A549 (cell line): ENCODE measurements at regions not wholly inside any gene's neighbourhood (a gene's known extent, or its start where the extent isn't known, plus 50 kb on each side); places are given as distances from the start of the nearest gene placed in this dataset.

Experiments used
- ATAC-seq, 2 experiments: fragments of 200-7000 bp in 1 of 2; fragments of >200 bp in 1 of 2; cut with Nextera tagmentation in 1 of 2; cut with Tn5 transposase in 1 of 2; 3 replicates each; pipeline versions ENCODE4 v1.8.0 to v1.9.1; 2018 to 2020; ENCODE audit warnings: mild to moderate bottlenecking in 1 of 2, moderate library complexity in 1 of 2
- CTCF ChIA-PET: fragments of 300-600 bp; sonication (Branson Sonifier 250); formaldehyde crosslinking; extraction: SDS; loops from one replicate; lab custom pipeline; 2021; ENCODE audit warnings: antibody characterized with exemption, inconsistent platforms; lab: Yijun Ruan, JAX
- POLR2A ChIA-PET: fragments of 350-600 bp; formaldehyde crosslinking; extraction: SDS; loops from one replicate; lab custom pipeline; 2021; ENCODE audit warnings: antibody characterized with exemption, inconsistent platforms; lab: Yijun Ruan, JAX
- DNase-seq, 2 experiments: peaks; one replicate each; pipeline versions ENCODE4 v3.0.0 to v3.0.0-alpha.2; 2011 to 2016; ENCODE audit warnings: low read depth in 1 of 2, low spot score in 1 of 2
- FAIRE-seq: peaks from 2 replicates; lab custom pipeline; 2011; peaks lifted over from hg19 to GRCh38; lab: Jason Lieb, UNC
- H3K27ac ChIP-seq, 2 experiments: fragments of >200 bp; sonication (Bioruptor Twin); formaldehyde crosslinking; 3 replicates each; pipeline ENCODE4 v1.5.1; 2016 to 2017
- H3K4me1 ChIP-seq: fragments of >200 bp; sonication (Bioruptor Twin); formaldehyde crosslinking; 3 replicates; pipeline ENCODE4 v1.6.1; 2016
- H3K4me2 ChIP-seq: fragments of >200 bp; sonication (Bioruptor Twin); formaldehyde crosslinking; 3 replicates; pipeline ENCODE4 v1.6.1; 2016
- H3K4me3 ChIP-seq: fragments of >200 bp; sonication (Bioruptor Twin); formaldehyde crosslinking; 3 replicates; pipeline ENCODE4 v1.5.1; 2016
- H3K9me3 ChIP-seq: fragments of >200 bp; sonication (Bioruptor Twin); formaldehyde crosslinking; 3 replicates; pipeline ENCODE4 v1.6.1; 2016
- CEBPB ChIP-seq, 2 experiments: fragments of >200 bp in 1 of 2; sonication (Bioruptor Twin) in 1 of 2; formaldehyde crosslinking in 1 of 2; IDR thresholded peaks; 2 replicates each; pipeline ENCODE4 v1.6.1; 2012 to 2016
- CHD2 ChIP-seq: fragments of 150-350 bp; IDR thresholded peaks from 2 replicates; pipeline ENCODE4 v1.6.1; 2014; ENCODE audit warnings: low read length; ENCODE audit not compliant: partially characterized antibody
- E2F6 ChIP-seq: IDR thresholded peaks from 2 replicates; pipeline ENCODE4 v1.6.1; 2012; ENCODE audit warnings: low read depth, borderline replicate concordance
- EP300 ChIP-seq, 2 experiments: fragments of >200 bp; sonication (Bioruptor Twin); formaldehyde crosslinking; IDR thresholded peaks; 2 replicates in 1 of 2; 3 replicates in 1 of 2; pipeline ENCODE4 v1.6.1; 2016 to 2017
- FOSB ChIP-seq: fragments of 250-450 bp; sonication (Bioruptor Pico); IDR thresholded peaks from 2 replicates; pipeline ENCODE4 v1.5.0; 2020; ENCODE audit warnings: mild to moderate bottlenecking, moderate library complexity
- FOXS1 ChIP-seq: fragments of 250-450 bp; sonication (Bioruptor Pico); IDR thresholded peaks from 2 replicates; pipeline ENCODE4 v1.5.0; 2020; ENCODE audit warnings: mild to moderate bottlenecking, moderate library complexity
- HDAC2 ChIP-seq: fragments of 200-600 bp; sonication (generic); IDR thresholded peaks from 2 replicates; pipeline ENCODE4 v1.6.1; 2016
- JUN ChIP-seq, 2 experiments: fragments of >200 bp; sonication (Bioruptor Twin); formaldehyde crosslinking; IDR thresholded peaks; 2 replicates in 1 of 2; 3 replicates in 1 of 2; pipeline ENCODE4 v1.6.1; 2016 to 2017
- JUNB ChIP-seq: fragments of >200 bp; sonication (Bioruptor Twin); formaldehyde crosslinking; IDR thresholded peaks from 2 replicates; pipeline ENCODE4 v1.6.1; 2016
- KDM1A ChIP-seq: fragments of 200-600 bp; sonication (generic); IDR thresholded peaks from 2 replicates; pipeline ENCODE4 v1.6.1; 2016; ENCODE audit warnings: low read depth, mild to moderate bottlenecking
- MYC ChIP-seq: IDR thresholded peaks from 2 replicates; pipeline ENCODE4 v1.6.1; 2012; ENCODE audit warnings: mild to moderate bottlenecking, inconsistent platforms, low read length, improper control_type of control experiment, borderline replicate concordance
- NFE2L2 ChIP-seq: fragments of 150-350 bp; conservative IDR thresholded peaks from 2 replicates; pipeline ENCODE4 v1.6.1; 2014; ENCODE audit warnings: low read length
- NR3C1 ChIP-seq: fragments of >200 bp; sonication (Bioruptor Twin); formaldehyde crosslinking; IDR thresholded peaks from 3 replicates; pipeline ENCODE4 v1.6.1; 2017
- PBX3 ChIP-seq: IDR thresholded peaks from 2 replicates; pipeline ENCODE4 v1.6.1; 2012
- PHF8 ChIP-seq: fragments of 200-600 bp; sonication (generic); IDR thresholded peaks from 2 replicates; pipeline ENCODE4 v1.6.1; 2016; ENCODE audit warnings: low read depth, mild to moderate bottlenecking, antibody characterized with exemption, moderate library complexity, borderline replicate concordance
- POLR2AphosphoS2 ChIP-seq: conservative IDR thresholded peaks from 2 replicates; pipeline ENCODE4 v1.6.1; 2012; ENCODE audit warnings: low read length, improper control_type of control experiment, inconsistent platforms
- REST ChIP-seq: fragments of 200-600 bp; sonication (generic); IDR thresholded peaks from 2 replicates; pipeline ENCODE4 v1.6.1; 2016; ENCODE audit warnings: antibody characterized with exemption, mild to moderate bottlenecking, moderate library complexity
- SREBF2 ChIP-seq: fragments of 450-650 bp; IDR thresholded peaks from 2 replicates; pipeline ENCODE4 v1.6.1; 2014; ENCODE audit warnings: mild to moderate bottlenecking, moderate library complexity
- TP53 ChIP-seq: fragments of 250-450 bp; sonication (Bioruptor Pico); IDR thresholded peaks from 2 replicates; pipeline ENCODE4 v1.5.0; 2021; ENCODE audit warnings: mild to moderate bottlenecking, moderate library complexity
- ZFP36 ChIP-seq: fragments of 450-650 bp; IDR thresholded peaks from 2 replicates; pipeline ENCODE4 v1.6.1; 2014; ENCODE audit warnings: borderline replicate concordance; ENCODE audit not compliant: partially characterized antibody
- ZNF302 ChIP-seq: fragments of 250-450 bp; sonication (Bioruptor Pico); IDR thresholded peaks from 2 replicates; pipeline ENCODE4 v1.9.0; 2021; ENCODE audit warnings: inconsistent platforms, mild to moderate bottlenecking, moderate library complexity
- WGBS: methylation state at CpG from one replicate; pipeline ENCODE4 v1.1.6; 2017; ENCODE audit errors: missing lambda C conversion rate; 5-methylcytosine and 5-hydroxymethylcytosine counted together

- DNase-seq (no peak), FAIRE-seq (no peak)
- CTCF ChIA-PET = interaction anchor here (1.7 kb wide), 1 partner anchor 472 kb away, joined by 7 read pairs; no protein-coding TSS in a partner anchor
- Histone ChIP-seq H3K9me3 (no peaks in the 10 kb centered on the region), H3K27ac (peak overlapping the region in 1 of 2 experiments; percentile 43; a peak in 3 of 6 replicates), H3K4me2 (peak overlapping the region; percentile 30; the same call in 2 of the 3 replicates)
- POLR2A ChIA-PET = no interaction called here
- TF ChIP-seq ZFP36 (no peak), MYC (no peak), SREBF2 (no peak), EP300 (IDR thresholded peaks at IDR 0.05) (no peak), POLR2AphosphoS2 (no peak), NR3C1 (no peak), E2F6 (no peak), KDM1A (no peak), TP53 (CRISPR knock-in tag) (no peak), PHF8 (no peak)
- TF ChIP-seq, all 56 proteins: peak for 0
- H3K4me1 ChIP-seq = peaks cover 10% of the 10 kb centered on the region; the same call in 2 of the 3 replicates
- WGBS = 59% methylated on average over 9 of the region's 9 CpGs
- ATAC-seq = no peak
- no peak overlapping the region for H3K4me3 ChIP-seq
Observed at GRCh38 chr10:33808475-33808874, 474.0 kb upstream of the NRP1 start.

GRCh38 chr10:33807531-33808359 is 473.3 kb upstream of the NRP1 start:
- FAIRE-seq (no peak), ATAC-seq (no peak; a peak in 1 of 6 replicates), DNase-seq (no peak)
- POLR2A ChIA-PET = no interaction called here
- H3K4me3 ChIP-seq = no peak overlapping the region
- TF ChIP-seq FOSB (CRISPR knock-in tag) (no peak), CEBPB (IDR thresholded peaks at IDR 0.05) (no peak), PHF8 (no peak), EP300 (IDR thresholded peaks at IDR 0.05) (no peak), NFE2L2 (no peak), PBX3 (no peak), JUN (IDR thresholded peaks at IDR 0.05) (no peak), CHD2 (no peak), JUNB (no peak), ZNF302 (CRISPR knock-in tag) (no peak), REST (no peak), HDAC2 (no peak), FOXS1 (CRISPR knock-in tag) (no peak)
- TF ChIP-seq, all 56 proteins: peak for 0
- Histone ChIP-seq H3K9me3 (no peaks in the 10 kb centered on the region), H3K4me2 (peak overlapping the region; percentile 30; the same call in 1 of the 3 replicates), H3K4me1 (peaks cover 17% of the 10 kb centered on the region; the same call in 2 of the 3 replicates), H3K27ac (peak overlapping the region in 1 of 2 experiments; percentile 43; a peak in 3 of 6 replicates)
- WGBS = 87% methylated on average over 11 of the region's 11 CpGs
- CTCF ChIA-PET = interaction anchor here (1.0 kb wide), 1 partner anchor 188 kb away, joined by 3 read pairs; no protein-coding TSS in a partner anchor
